Activated CD8-positive, alpha-beta memory T cell treated with anti-CD3 and anti-CD28 coated beads, Interleukin-2, amount 50 U/mL, for 24 hours (primary cell): ENCODE measurements at regions not wholly inside any gene's neighbourhood (a gene's known extent, or its start where the extent isn't known, plus 50 kb on each side); places are given as distances from the start of the nearest gene placed in this dataset.

Experiments used
- DNase-seq: peaks from one replicate; pipeline ENCODE4 v3.0.0-alpha.2; 2020; ENCODE audit errors: extremely low read depth

- no peak for DNase-seq
Measured at GRCh38 chr6:163725008-163725941, 310.8 kb downstream of the QKI start.

DNA sequence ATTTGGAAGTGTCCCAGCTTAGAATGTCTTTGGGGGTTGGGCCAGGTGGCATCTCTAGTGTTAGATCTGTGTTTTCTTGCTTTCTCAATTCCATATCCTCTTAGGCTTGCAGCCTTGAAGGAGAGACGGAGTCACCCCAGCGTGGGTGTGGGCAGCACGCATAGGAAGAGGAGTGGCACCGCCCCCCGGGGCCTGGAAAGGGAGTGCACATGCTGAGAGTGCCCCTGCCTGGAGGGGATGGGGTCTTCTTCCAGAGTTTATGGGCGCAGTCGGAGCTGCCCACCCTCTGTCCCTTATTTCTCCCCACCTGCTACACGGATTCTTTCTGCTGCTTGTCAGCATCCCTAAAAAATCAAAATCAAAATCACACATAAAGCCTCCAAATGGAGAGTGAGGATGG is 309.7 kb downstream of the QKI start:
- no peak for DNase-seq

GRCh38 chr6:163723759-163724158 is 309.2 kb downstream of the QKI start:
- DNase-seq, result no peak

GRCh38 chr6:163721922-163722692 is 307.6 kb downstream of the QKI start:
- DNase-seq, result no peak

DNA sequence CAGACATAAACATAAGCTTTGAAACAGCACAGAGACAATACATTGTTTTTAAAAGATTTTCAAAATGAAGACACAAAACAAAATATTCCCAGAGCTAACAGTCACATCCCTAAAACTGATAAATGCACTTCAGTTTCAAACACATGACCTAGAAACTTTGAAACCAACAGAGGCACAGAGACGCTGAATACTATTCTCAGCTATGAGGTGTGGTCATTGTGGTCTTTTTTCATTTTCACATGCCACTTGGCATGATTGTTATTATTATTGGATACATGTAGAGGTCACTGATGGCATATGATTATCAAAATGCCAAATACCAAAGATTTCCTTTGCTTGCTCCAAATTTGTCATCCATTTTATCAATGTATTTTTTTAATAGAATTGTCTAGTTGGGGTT is 306.9 kb downstream of the QKI start:
- no peak for DNase-seq

GRCh38 chr6:163720460-163721235 is 306.1 kb downstream of the QKI start:
- no peak for DNase-seq

DNA sequence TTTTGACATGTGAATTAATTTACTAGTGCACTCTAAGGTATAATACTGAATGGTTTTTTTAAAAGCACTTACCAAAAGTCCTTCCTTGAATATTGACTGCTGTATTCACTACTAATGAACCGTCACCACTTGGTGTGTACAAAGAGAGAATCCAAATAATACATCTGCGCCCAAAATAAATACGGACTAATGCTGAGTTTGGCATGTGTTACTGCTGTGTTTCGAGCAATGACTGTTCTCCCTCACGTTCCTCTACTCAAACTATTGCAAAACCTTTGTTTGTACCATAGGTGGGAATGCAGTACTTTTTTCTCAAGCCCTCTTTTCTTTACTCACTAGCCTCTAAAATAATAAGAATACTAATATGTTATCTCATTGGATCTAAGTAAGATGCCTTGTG is 305.5 kb downstream of the QKI start:
- DNase-seq, result no peak

- no peak for DNase-seq
Measured at GRCh38 chr6:163719028-163719742, 304.7 kb downstream of the QKI start.

DNA sequence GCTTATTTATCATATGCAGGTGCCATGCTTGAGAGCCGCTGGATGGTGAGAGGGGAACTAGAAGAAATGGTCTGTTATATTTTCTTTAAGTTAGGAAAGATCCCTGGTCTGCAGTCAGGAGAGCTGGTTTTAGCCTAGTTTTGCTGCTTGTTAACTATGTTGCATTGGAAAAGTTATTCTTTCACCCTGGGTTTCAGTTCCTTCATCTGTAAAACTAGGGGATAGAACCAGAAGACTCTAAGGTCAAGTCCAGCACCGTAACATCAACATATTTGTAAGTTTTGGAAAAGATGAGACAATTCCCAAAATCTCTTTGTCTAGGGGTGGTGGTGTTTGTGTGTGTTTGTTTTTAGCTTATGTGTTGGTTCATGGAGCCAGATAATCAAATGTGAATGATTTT is 304.0 kb downstream of the QKI start:
- DNase-seq, result no peak

- DNase-seq, result no peak
Measured at GRCh38 chr6:163717106-163717764, 302.7 kb downstream of the QKI start.

DNA sequence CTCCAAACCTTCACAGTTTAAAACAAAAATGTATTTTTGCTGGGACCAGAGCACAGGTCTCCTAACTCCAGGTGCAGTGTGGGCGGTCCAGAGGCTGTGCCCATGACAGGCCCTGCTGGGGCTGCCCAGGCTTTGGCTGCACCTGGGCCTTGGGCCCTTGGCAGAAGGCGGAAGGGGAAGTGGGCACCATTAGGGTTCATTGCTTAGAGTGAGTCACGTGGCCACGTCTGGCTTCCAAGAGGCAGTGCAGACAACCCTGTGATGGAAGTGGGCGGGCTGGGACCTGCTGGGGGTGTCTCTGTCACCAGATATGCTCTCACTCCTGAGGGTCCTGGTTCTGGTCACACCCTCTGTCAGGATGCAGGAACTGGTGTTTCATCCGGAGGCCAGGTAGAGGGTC is 302.2 kb downstream of the QKI start:
- no peak for DNase-seq

- no peak for DNase-seq
Measured at GRCh38 chr6:163715846-163716245, 301.3 kb downstream of the QKI start.

- DNase-seq, result no peak
Measured at GRCh38 chr6:163714179-163714578, 299.7 kb downstream of the QKI start.

- no peak for DNase-seq
Measured at GRCh38 chr6:163712981-163713380, 298.5 kb downstream of the QKI start.

DNA sequence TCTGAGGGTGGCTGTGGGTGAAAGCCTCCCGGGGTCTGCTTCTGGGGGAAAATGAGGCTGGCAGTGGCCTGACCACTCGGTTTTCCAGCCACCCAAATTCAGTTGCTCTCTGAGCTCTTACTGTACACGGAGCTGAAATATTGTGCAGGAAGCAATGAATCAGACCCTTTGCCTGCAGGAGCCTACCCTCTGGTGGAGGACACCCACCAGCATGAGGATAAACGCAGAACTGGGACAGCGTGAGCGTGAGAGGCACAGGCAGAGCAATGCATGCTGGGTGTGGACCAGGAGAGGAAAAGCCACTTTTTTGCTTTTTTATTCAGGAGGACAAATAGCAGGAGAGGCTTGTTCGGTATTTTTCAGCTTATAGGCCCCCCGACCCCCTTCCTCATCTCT is 298.0 kb downstream of the QKI start:
- no peak for DNase-seq

- no peak for DNase-seq
Measured at GRCh38 chr6:163711615-163712565, 297.4 kb downstream of the QKI start.

- DNase-seq, result no peak
Measured at GRCh38 chr6:163710532-163711470, 296.3 kb downstream of the QKI start.

DNA sequence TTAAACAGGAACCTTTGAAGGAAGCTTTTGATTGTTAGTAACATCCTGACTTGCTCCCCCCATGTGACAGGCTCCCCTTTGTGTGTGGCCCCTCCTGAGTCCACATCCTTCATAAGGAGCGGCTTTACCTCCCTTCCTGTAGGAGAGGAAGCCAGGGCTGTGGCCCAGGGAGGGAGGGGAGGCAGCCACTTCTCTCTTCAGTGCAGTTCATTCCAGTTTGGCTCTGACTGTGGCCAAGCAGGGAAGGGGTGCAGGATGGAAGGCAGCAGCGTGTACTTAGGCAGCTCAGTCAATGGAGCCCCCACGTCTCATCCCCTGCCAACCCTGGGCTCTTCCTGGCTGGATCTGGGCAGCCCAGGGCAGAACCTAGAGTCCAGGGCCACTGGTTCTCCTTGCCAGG is 295.2 kb downstream of the QKI start:
- DNase-seq, result no peak

GRCh38 chr6:163709255-163709654 is 294.7 kb downstream of the QKI start:
- no peak for DNase-seq
